GM19043 (cell line): ENCODE measurements at regions not wholly inside any gene's neighbourhood (a gene's known extent, or its start where the extent isn't known, plus 50 kb on each side); places are given as distances from the start of the nearest gene placed in this dataset.
"Not testable (repeated sequence)": the region's sequence is repeated elsewhere in the genome, so short reads cannot be mapped to it uniquely, and the experiment has no call there.

Source experiments
- ATAC-seq: cut with Tn5 transposase; IDR thresholded peaks from one replicate; pipeline ENCODE4 v1.9.1; 2021; ENCODE audit warnings: low read depth; ENCODE audit not compliant: unreplicated experiment

DNA sequence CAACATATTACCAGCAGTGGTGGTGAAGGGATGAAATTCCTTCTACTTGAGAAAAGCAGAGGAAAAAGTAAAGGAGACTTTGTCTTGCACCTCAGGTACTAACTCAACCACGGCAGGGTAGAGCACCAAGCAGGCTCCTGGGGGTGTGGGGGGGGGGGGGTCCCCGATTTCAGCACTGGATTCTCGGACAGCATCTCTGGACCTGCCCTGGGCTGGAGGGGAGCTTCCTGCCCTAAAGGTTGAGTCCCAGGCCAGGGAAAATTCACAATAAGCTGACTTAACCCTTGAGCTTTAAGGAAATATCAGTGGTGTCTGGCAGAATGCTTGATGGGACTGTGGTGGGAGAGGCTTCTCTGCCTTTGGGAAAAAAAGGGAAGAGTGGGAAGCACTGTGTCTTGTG, 233.2 kb upstream of the CXADR start:
- ATAC-seq: no peak

DNA sequence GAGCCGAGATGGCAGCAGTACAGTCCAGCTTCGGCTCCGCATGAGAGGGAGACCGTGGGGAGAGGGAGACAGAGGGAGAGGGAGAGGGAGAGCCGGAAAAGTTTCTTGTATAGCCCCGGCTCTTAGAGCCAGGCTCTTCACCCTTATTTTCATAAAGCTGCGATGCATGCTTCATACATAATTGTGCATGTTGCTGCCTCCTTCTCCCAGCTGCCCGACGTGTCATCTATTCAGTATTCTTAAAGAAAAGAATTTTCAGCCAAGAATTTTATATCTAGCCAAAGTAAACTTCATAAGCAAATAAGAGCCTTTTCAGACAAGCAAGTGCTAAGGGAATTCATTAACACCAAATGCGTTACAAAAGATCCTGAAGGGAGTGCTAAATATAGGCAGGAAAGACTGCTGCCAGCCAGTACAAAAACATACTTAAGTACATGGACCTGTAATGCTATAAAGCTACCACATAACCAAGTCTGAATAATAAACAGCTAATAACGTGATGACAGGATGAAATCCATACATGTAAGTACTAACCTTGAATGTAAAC, 219.8 kb upstream of the CXADR start:
- ATAC-seq: not testable (repeated sequence)

DNA sequence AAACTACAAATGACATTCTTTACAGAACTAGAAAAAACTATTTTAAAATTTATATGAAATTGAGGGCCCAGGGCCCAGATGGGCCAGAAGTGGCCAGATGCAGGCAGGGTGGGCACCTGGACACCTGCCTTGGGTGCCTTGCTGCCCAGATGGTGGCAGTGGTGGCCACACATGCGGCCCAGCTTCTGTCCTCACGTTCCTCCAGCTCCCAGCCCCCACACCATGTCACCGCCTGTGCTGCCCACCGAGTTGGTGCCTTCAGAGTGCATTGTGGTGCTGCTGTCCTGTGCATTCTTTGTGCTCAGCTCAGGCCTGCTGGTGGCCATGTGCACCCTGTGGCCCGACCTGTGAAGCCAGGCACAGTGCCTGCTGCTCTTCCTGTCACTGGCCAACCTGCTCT, 216.8 kb upstream of the CXADR start:
- no peak for ATAC-seq

DNA sequence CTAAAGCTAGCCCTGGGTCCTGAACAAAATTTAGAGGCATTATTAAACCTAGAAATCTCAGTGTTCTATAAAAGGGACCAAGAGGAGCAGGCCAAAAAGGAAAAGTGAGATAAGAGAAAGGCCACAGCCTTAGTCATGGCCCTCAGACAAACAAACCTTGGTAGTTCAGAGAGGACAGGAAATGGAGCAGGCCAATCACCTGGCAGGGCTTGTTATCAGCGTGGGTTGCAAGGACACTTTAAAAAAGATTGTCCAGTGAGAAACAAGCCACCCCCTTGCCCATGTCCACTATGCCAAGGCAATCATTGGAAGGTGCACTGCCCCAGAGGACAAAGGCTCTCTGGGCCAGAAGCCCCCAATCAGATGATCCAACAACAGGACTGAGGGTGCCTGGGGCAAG, 213.3 kb upstream of the CXADR start:
- not testable (repeated sequence) for ATAC-seq

DNA sequence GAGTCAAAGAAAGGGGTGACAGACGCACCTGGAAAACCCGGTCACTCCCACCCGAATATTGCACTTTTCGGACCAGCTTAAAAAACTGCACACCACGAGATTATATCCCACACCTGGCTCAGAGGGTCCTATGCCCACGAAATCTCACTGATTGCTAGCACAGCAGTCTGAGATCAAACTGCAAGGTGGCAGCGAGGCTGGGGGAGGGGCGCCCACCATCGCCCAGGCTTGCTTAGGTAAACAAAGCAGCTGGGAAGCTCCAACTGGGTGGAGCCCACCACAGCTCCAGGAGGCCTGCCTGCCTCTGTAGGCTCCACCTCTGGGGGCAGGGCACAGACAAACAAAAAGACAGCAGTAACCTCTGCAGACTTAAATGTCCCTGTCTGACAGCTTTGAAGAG, 185.1 kb upstream of the CXADR start:
- ATAC-seq: not testable (repeated sequence)

DNA sequence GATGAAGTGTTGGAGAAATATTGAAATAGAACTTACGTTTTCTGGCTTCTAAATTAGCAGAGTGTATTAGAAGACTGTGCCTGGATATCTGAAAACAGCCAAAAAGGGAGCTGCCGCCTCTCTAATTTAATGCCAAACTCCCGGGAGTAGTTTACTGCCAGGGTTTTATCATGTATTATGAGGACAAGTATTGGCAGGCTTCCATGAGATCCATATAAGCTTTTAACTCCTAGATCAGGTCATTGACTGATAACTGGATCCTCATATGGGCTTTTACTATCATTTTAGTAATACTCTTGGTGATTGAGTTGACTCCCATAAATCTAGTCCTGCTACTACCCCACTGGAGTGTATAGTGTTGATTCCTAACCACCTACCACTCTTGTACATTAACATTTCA, 178.4 kb upstream of the CXADR start:
- no peak for ATAC-seq

DNA sequence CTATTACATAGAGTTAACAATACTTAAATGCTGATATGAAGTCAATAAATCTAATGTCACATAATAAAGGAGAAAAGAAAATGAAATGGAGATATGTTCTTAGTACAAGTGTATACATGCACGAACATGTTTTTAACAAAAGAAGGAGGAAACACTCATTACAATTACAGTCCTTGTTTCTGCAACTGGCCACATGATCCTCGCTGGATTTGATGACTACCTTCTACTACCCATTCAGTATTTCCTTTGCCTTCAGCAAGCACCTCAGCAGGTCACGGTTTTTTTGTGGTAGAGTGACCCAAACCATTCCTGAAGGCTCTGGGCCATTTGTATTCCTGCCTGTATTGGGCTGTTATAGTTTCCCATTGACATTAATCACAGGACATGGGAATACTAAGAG, 172.8 kb upstream of the CXADR start:
- ATAC-seq: no peak

DNA sequence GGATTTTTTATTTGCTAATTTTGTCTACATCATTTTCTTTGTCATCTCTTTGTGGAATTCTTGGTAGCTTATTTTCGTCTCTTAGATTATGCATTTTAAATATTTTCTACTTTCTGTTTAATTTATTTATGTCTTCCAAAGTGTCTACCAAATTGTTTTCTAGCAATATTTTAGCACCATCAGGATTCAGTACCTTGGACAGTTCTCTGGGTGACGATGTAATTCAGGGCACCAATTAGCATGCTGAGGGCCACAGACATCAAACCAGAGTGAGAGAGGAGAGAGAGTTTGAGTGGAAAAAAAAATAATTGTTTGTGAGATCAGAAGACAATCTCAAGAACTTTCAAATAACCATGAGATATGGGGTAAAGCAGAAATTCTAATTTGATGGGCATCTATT, 169.8 kb upstream of the CXADR start:
- ATAC-seq: no peak

DNA sequence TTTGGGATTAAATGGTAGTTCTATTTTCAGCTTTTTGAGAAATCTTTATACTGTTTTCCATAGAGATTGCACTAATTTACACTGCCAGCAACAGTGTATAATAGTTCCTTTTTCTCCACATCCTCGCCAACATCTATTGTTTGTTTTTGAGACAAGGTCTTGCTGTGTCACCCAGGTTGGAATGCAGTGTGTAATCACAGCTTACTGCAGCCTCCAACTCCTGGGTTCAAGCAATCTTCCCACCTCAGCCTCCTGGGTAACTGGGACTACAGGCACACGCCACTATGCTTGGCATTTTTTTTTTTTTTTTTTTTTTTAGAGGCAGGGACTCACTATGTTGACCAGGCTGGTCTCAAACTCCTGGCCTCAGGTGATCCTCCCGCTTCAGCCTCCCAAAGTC, 164.5 kb upstream of the CXADR start:
- ATAC-seq: no peak

DNA sequence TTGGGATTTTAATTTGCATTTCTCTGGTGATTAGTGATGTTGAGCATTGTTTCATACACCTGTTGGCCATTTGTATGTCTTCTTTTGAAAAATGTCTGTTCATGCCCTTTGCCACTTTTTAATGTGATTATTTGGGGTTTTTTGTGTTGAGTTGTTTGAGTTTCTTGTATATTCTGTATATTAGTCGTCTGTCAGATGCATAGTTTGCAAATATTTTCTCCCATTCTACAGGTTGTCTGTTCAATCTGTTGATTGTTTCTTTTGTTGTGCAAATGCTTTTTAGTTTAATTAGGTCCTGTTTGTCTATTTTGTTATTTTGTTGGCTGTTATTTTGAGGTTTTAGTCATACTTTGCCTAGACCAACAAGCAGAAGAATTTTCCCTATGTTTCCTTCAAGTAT, 164.0 kb upstream of the CXADR start:
- ATAC-seq: no peak

DNA sequence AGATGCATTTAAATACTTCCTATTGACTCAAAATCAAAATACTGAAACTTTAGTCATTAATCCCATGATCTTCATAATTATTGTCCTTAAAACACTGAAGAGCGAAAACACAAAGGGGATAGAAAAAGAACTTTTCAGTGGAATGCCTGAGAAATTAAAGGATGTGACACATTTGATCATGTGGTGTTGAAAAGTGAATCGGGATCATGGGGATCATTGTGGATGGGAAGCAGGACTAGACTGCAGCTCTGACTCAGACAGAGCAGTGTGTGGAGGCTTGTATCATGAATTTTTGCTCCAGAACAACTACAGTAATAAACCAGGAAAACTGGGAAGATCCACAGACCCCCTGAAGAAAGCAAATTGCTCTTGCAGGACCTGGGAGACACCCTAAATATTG, 161.1 kb upstream of the CXADR start:
- ATAC-seq: no peak

DNA sequence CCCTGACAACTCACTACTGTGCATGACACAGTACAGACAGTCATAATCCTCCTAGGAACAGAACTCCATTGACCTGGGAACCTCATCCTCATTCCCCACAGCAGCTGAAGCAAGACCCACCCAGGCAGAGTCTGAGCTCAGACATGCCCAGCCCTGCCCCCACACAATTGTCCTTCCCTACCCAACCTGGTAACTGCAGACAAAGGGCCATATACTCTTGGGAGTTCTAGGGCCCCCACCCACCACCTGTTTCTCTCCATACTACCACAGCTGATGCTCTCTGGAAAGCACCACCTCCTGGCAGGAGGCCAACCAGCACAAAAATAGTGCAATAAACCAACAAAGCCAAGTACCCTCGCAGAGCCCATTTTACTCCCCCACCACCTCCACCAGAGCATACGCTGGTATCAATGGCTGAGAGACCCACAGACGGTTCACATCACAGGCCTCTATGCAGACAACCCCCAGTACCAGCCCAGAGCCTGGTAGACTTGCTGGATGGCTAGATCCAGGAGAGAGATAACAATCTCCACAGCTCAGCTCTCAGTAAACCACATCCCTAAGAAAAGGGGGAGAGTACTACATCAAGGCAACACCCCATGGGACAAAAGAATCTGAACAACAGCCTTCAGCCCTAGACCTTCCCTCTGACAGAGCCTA, 159.7 kb upstream of the CXADR start:
- ATAC-seq: no peak

DNA sequence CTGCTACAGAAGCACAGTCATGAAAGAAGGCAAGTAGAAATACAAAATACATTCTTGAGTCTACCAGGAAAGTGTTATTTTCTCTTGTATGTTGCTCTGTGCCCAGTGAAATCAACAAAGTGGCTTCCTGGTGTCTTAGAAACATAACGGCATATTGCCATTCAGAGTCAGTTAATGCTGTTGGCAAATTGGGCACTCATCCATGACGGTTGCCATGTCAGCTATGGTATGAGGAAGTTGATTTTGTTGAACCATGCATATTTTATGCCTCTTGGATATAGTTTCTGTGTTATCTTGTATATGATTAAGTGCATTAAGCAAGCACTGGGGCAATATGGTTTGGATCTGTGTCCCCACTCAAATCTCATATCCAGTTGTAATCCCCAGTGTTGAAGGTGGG, 153.1 kb upstream of the CXADR start:
- no peak for ATAC-seq

DNA sequence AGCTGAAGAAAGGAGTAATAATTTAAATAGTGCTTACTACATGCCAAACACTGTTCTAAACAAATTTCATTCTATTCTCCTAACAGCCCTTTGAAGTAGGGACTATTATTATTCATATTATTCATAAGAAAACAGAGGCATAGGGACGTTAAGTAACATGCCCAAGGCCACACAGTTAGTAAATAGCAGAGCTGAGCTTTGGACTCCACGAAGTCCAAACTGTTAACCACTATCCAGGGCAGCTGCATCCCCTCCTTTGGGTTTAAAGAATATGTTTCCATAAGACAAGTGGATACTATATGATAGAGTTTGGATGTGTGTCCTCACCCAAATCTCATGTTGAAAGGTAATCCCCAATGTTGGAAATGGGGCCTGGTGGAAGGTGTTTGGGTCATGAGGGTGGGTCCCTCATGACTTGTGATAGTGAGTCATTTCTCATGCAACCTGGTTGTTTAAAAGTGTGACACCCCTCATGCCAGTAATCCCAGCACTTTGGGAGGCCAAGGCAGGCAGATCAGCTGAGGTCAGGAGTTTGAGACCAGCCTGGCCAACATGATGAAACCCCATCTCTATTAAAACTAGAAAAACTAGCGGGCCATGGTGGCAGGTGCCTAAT, 144.0 kb upstream of the CXADR start:
- no peak for ATAC-seq

DNA sequence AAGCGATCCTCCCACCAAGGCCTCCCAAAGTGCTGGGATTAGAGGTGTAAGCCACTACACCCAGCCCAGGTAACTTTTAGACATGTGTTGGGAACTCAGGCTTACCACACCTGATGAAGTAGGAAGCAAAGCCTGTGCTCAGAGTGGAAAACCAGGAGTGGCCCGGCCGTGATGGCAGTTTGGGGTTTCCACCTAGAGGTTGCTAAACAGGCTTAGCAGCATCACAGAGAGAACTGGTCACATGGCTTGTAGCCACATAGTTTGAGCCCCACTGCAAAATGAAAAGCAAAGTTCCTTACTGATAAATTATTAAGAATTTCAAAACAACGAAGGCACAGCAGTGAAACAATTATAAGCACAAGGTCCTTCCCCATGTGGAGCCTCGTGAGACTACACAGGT, 142.6 kb upstream of the CXADR start:
- ATAC-seq: no peak

DNA sequence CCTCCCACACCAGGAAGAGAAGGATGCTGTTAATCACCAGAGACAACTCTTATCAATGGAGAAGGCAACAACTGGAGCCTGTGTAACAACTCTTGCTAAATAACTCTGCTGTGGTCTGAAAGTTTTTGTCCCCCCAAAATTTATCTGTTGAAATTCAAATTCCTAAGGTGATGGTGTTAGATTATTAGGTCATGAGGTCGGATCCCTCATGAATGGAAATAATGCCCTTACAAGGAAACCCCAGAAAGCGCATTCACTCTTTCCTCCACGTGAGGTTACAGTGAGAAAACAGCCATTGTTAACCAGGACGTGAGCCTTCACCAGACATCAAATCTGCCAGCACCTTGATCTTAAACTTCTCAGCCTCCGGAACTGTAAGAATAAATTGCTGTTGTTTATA, 141.9 kb upstream of the CXADR start:
- no peak for ATAC-seq

DNA sequence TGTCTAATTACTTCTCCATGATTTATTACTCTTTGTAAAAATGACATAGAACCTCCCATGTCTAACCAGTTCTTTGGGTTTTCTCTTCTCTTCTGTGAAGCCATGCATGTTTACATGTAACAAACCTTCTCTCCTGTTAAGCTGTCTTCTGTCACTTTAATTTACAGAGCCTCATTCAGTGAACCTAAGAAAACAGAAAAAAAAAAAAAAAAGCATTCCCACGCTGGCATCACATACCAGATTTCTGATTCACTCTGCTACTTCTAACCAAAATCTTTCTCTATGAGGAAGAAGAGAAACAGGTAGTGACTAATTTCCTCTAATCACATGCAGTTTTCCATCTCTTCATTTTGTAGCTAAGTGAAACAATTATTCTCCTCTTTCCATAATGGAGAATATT, 141.4 kb upstream of the CXADR start:
- ATAC-seq: no peak

DNA sequence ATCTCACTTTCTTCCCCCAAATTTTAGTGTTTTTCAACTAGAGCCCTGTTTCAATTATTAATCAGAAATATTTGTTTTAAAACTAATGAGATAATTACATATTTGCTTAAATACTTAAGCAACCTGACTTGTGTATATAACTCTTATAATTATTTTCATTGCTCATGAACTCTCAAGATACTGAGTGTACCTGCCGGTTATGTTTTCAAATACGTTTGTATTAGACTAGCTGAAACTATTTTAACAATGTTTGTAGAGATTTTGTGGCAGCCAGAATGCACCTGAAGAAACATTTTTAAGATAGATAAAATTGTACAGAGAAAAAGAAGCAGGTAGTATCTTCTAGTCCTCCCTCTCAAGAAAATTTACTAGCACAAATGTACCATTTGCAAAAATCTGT, 140.6 kb upstream of the CXADR start:
- no peak for ATAC-seq

DNA sequence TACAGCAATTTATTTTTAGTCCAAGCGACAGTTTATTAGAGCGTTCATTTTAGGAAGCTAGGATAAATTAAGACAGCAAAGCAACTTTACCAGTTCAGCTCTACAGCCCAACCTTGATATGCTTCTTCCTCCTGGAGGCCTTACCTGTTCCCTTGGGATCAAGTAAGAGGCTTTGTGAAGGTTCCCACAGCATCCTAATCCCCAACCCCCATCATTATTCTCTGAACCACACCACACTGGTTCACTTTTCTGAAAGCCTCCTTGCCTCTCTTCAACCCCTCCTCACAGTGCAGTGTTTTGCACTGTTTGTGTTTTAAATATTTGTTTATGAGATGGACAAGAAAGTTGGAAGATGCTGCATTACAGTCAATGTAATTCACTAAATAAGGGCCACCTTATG, 126.3 kb upstream of the CXADR start:
- ATAC-seq: no peak

DNA sequence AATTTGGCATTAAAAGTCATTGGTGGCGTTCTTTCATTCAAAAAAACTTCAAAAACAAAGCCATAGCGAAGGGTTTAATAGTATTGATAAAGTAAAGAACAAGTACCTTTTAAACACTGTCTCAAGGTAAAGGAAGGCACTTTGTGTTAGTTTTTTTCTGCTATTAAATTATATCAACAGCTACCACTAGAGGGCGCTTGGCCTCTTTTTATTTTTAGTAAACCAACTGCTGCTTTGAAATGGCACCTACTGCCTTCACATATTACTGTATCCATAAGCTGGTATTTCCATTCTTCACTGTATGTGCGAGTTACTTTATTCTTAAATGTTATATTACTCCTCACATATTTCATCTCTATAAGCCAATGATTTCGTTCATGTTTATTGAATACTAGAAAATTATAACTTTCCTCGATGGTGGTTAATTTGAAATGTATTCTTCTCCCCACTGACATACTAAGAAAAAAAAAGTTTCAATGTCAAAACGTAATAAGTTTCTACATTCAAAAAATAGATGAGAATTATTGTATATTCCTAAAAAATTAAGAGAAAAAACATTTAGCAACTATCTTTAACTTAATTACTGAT, 125.7 kb upstream of the CXADR start:
- no peak for ATAC-seq

DNA sequence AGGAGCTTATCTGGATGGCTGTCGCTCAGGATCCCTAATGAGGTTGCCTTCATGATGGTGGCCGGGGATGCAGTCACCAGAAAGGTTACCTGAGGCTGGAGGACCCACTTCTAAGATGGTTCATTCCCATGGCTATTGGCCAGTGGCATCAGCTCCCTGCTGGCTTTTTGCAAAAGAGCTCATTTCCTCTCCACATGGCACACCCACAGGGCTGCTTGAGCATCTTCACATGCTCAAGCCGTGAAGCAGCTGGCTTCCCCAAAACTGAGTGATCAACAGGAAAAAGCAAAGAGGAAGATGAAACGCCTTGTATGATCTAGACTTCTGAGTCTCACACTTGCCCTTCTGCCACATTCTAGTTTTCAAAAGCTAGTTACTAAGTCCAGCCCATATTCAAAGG, 124.6 kb upstream of the CXADR start:
- no peak for ATAC-seq

DNA sequence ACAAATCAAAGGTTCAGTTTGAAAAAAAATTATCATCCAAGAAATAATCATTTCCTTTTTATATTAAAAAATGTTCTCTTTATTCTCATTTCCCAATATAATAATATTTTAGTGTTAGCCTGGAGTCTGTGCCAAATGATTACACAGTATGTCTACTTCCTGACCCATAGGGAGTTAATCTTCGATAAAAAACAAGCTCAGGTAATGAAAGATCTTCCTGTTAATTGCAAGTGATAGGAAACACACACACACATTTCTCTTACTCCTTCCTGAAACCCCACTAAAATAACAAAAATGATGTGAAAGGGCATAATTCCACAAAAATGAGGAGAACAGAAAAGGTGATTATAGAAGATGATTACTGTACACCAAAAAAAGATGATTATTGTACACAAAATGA, 123.5 kb upstream of the CXADR start:
- no peak for ATAC-seq
